Activated B cell treated with CpG ODN at 0.5 μM for 24 hours (primary cell): ENCODE measurements at regions not wholly inside any gene's neighbourhood (a gene's known extent, or its start where the extent isn't known, plus 50 kb on each side); places are given as distances from the start of the nearest gene placed in this dataset.

Experiments used
- ATAC-seq: fragments of 200-7000 bp; cut with Tn5 transposase; one replicate; pipeline ENCODE4 v1.10.0; 2021; ENCODE audit warnings: low read depth, mild to moderate bottlenecking, moderate library complexity
- CTCF ChIA-PET: fragments of 350-600 bp; sonication (Branson Sonifier 250); formaldehyde crosslinking; loops from one replicate; lab custom pipeline; 2021; ENCODE audit warnings: antibody characterized with exemption; lab: Charles Lee
- POLR2A ChIA-PET: fragments of 350-600 bp; sonication (Branson Sonifier 250); formaldehyde crosslinking; loops from one replicate; lab custom pipeline; 2021; ENCODE audit warnings: antibody characterized with exemption; lab: Charles Lee
- DNase-seq: peaks from one replicate; pipeline ENCODE4 v3.0.0; 2022
- H3K27ac Mint-ChIP-seq: one replicate; pipeline ENCODE4 v1.8.0; 2020; ENCODE audit warnings: mixed read lengths
- H3K27me3 Mint-ChIP-seq: one replicate; pipeline ENCODE4 v1.8.0; 2021; ENCODE audit warnings: mixed read lengths
- H3K36me3 Mint-ChIP-seq: one replicate; pipeline ENCODE4 v1.8.0; 2021; ENCODE audit warnings: low read depth, mixed read lengths
- H3K4me1 Mint-ChIP-seq: one replicate; pipeline ENCODE4 v1.8.0; 2021; ENCODE audit warnings: mixed read lengths
- H3K4me3 Mint-ChIP-seq: one replicate; pipeline ENCODE4 v1.8.0; 2020; ENCODE audit warnings: mild to moderate bottlenecking, mixed read lengths
- H3K9me3 Mint-ChIP-seq: one replicate; pipeline ENCODE4 v1.8.0; 2020; ENCODE audit warnings: mixed read lengths
- intact Hi-C: fragments of 100-400 bp; cut with micrococcal nuclease; formaldehyde crosslinking; loops from one replicate; pipeline ENCODE4 v1.15.1; 2024
- TF ChIP-seq, protein P1 (sequence below): fragments of 200-600 bp; IDR thresholded peaks from one replicate; pipeline ENCODE4 v1.8.0; 2022; ENCODE audit warnings: antibody characterized with exemption, mild to moderate bottlenecking

GRCh38 chr21:25080661-25081060, 526.6 kb downstream of the MRPL39 start:
- ChIA-PET CTCF (no interaction called here), POLR2A (no interaction called here)
- intact Hi-C loops: no loop called here
- Mint-ChIP-seq H3K36me3 (no peaks in the 10 kb centered on the region), H3K4me3 (no peak overlapping the region), H3K9me3 (no peaks in the 10 kb centered on the region), H3K27ac (no peak overlapping the region), H3K27me3 (no peaks in the 10 kb centered on the region), H3K4me1 (peaks cover 8% of the 10 kb centered on the region)
- TF ChIP-seq, protein P1, sequence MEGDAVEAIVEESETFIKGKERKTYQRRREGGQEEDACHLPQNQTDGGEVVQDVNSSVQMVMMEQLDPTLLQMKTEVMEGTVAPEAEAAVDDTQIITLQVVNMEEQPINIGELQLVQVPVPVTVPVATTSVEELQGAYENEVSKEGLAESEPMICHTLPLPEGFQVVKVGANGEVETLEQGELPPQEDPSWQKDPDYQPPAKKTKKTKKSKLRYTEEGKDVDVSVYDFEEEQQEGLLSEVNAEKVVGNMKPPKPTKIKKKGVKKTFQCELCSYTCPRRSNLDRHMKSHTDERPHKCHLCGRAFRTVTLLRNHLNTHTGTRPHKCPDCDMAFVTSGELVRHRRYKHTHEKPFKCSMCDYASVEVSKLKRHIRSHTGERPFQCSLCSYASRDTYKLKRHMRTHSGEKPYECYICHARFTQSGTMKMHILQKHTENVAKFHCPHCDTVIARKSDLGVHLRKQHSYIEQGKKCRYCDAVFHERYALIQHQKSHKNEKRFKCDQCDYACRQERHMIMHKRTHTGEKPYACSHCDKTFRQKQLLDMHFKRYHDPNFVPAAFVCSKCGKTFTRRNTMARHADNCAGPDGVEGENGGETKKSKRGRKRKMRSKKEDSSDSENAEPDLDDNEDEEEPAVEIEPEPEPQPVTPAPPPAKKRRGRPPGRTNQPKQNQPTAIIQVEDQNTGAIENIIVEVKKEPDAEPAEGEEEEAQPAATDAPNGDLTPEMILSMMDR: no peak
- no peak for ATAC-seq
- DNase-seq: no peak

- H3K4me3 Mint-ChIP-seq: no peak overlapping the region
- TF ChIP-seq, protein P1: no peak
- H3K9me3 Mint-ChIP-seq: peaks cover 3% of the 10 kb centered on the region
- H3K4me1 Mint-ChIP-seq: peaks cover 8% of the 10 kb centered on the region
- no peaks in the 10 kb centered on the region for H3K36me3 Mint-ChIP-seq
- ChIA-PET POLR2A (no interaction called here), CTCF (no interaction called here)
- no peaks in the 10 kb centered on the region for H3K27me3 Mint-ChIP-seq
- ATAC-seq: no peak
- intact Hi-C loops: no loop called here
- H3K27ac Mint-ChIP-seq: no peak overlapping the region
- no peak for DNase-seq
These were observed 527.1 kb downstream of the MRPL39 start for GRCh38 chr21:25080141-25080540.

DNA sequence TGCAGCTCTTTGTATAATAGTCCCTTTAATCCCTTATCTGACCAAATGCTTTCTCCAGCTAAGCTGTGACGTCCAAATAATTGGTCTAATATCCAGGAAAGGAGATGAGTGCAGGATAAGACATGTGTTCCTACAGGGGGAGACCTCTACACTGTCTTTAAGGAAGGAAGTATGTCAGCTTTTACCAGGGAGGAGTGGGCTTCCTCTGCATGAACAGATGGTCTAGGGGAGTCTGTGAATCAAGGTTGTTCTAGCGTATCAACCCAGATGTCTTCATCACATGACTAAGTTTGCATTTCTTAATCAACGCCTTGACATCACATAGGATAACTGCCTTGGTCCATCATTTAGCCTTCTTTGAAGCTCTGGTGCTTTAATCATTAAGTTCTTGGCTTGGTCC, 528.2 kb downstream of the MRPL39 start:
- TF ChIP-seq, protein P1: no peak
- ATAC-seq (no peak), DNase-seq (no peak)
- Mint-ChIP-seq H3K4me3 (no peak overlapping the region), H3K9me3 (peaks cover 3% of the 10 kb centered on the region), H3K4me1 (peaks cover 8% of the 10 kb centered on the region), H3K27ac (no peak overlapping the region), H3K27me3 (no peaks in the 10 kb centered on the region), H3K36me3 (no peaks in the 10 kb centered on the region)
- ChIA-PET POLR2A (no interaction called here), CTCF (interaction anchor here (1.6 kb wide), 1 partner anchor 38 kb away, joined by 3 read pairs; no protein-coding TSS in a partner anchor)
- intact Hi-C loops: no loop called here

DNA sequence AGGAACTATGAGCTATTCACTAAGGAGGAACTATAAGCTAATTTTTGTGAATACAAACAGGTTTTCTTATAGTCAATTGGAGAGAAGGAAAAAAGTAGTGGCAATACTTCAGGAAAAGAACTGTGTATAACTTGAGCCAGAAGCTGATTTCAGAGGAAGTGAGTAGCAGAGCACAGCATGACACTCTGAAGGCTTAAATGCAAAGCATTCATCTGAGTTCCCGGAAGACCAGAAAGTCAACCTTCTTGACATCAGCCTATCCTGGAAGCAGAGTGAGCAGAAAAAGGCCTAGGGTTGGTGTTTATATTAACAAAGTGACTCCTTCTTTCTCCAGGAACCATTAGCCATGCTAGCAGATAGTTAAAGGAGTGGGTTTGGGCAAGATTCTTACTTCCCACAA, 545.2 kb downstream of the MRPL39 start:
- ChIA-PET CTCF (no interaction called here), POLR2A (interaction anchor here (0.5 kb wide), 1 partner anchor 272 kb away, joined by 3 read pairs; no protein-coding TSS in a partner anchor)
- DNase-seq (no peak), ATAC-seq (peak; percentile 60)
- no peaks in the 10 kb centered on the region for H3K36me3 Mint-ChIP-seq
- no peaks in the 10 kb centered on the region for H3K27me3 Mint-ChIP-seq
- H3K4me1 Mint-ChIP-seq: peaks cover 19% of the 10 kb centered on the region
- no peak overlapping the region for H3K4me3 Mint-ChIP-seq
- peak overlapping the region; percentile 54 for H3K27ac Mint-ChIP-seq
- no peaks in the 10 kb centered on the region for H3K9me3 Mint-ChIP-seq
- intact Hi-C loops: no loop called here
- TF ChIP-seq, protein P1: no peak

GRCh38 chr21:25054689-25055088, 552.6 kb downstream of the MRPL39 start:
- POLR2A ChIA-PET: no interaction called here
- DNase-seq (no peak), ATAC-seq (peak; percentile 45)
- CTCF ChIA-PET: no interaction called here
- Mint-ChIP-seq H3K4me1 (peaks cover 14% of the 10 kb centered on the region), H3K9me3 (peaks cover 4% of the 10 kb centered on the region), H3K36me3 (no peaks in the 10 kb centered on the region), H3K27ac (no peak overlapping the region), H3K27me3 (no peaks in the 10 kb centered on the region), H3K4me3 (no peak overlapping the region)
- TF ChIP-seq, protein P1: no peak
- intact Hi-C loops: no loop called here
